ENCODE measurements at regions not wholly inside any gene's neighbourhood (a gene's known extent, or its start where the extent isn't known, plus 50 kb on each side); places are given as distances from the start of the nearest gene placed in this dataset.

- DNase-seq (ENCODE audit: low read depth): no peak
These were observed 396.7 kb upstream of the DCC start for GRCh38 chr18:51943281-51943680.

- DNase-seq (ENCODE audit: low read depth): no peak
These were observed 393.1 kb upstream of the DCC start for GRCh38 chr18:51946946-51947345.

GRCh38 chr18:51952844-51953243, 387.2 kb upstream of the DCC start:
- no peak for DNase-seq (ENCODE audit: low read depth)

- no peak for DNase-seq (ENCODE audit: low read depth)
These were observed 386.5 kb upstream of the DCC start for GRCh38 chr18:51953521-51953920.

GRCh38 chr18:51955136-51955535, 384.9 kb upstream of the DCC start:
- no peak for DNase-seq (ENCODE audit: low read depth)

GRCh38 chr18:51957001-51957400, 383.0 kb upstream of the DCC start:
- DNase-seq (ENCODE audit: low read depth): no peak

GRCh38 chr18:51980101-51980500, 359.9 kb upstream of the DCC start:
- DNase-seq (ENCODE audit: low read depth): no peak

GRCh38 chr18:51988277-51988676, 351.7 kb upstream of the DCC start:
- DNase-seq (ENCODE audit: low read depth): no peak

GRCh38 chr18:51997129-51997528, 342.9 kb upstream of the DCC start:
- no peak for DNase-seq (ENCODE audit: low read depth)

- DNase-seq (ENCODE audit: low read depth): no peak
These were observed 341.9 kb upstream of the DCC start for GRCh38 chr18:51998066-51998465.

- no peak for DNase-seq (ENCODE audit: low read depth)
These were observed 341.3 kb upstream of the DCC start for GRCh38 chr18:51998711-51999110.

GRCh38 chr18:51999351-51999750, 340.6 kb upstream of the DCC start:
- no peak for DNase-seq (ENCODE audit: low read depth)

- DNase-seq (ENCODE audit: low read depth): no peak
These were observed 339.6 kb upstream of the DCC start for GRCh38 chr18:52000435-52000834.

GRCh38 chr18:52001106-52001505, 338.9 kb upstream of the DCC start:
- DNase-seq (ENCODE audit: low read depth): no peak

GRCh38 chr18:52002600-52002999, 337.4 kb upstream of the DCC start:
- DNase-seq (ENCODE audit: low read depth): no peak

GRCh38 chr18:52007105-52007504, 332.9 kb upstream of the DCC start:
- DNase-seq (ENCODE audit: low read depth): no peak

- no peak for DNase-seq (ENCODE audit: low read depth)
These were observed 331.7 kb upstream of the DCC start for GRCh38 chr18:52008330-52008729.

- no peak for DNase-seq (ENCODE audit: low read depth)
These were observed 331.3 kb upstream of the DCC start for GRCh38 chr18:52008736-52009135.

- DNase-seq (ENCODE audit: low read depth): no peak
These were observed 330.0 kb upstream of the DCC start for GRCh38 chr18:52009958-52010357.

- no peak for DNase-seq (ENCODE audit: low read depth)
These were observed 293.9 kb upstream of the DCC start for GRCh38 chr18:52045946-52046675.

GRCh38 chr18:52046842-52047241, 293.2 kb upstream of the DCC start:
- no peak for DNase-seq (ENCODE audit: low read depth)

- no peak for DNase-seq (ENCODE audit: low read depth)
These were observed 285.7 kb upstream of the DCC start for GRCh38 chr18:52054324-52054723.

GRCh38 chr18:52060607-52061304, 279.2 kb upstream of the DCC start:
- DNase-seq (ENCODE audit: low read depth): no peak

GRCh38 chr18:52063923-52064322, 276.1 kb upstream of the DCC start:
- DNase-seq (ENCODE audit: low read depth): no peak
